C4-2B (cell line): ENCODE measurements at regions not wholly inside any gene's neighbourhood (a gene's known extent, or its start where the extent isn't known, plus 50 kb on each side); places are given as distances from the start of the nearest gene placed in this dataset.

ENCODE experiments used
- CTCF ChIP-seq: fragments of 450-650 bp; conservative IDR thresholded peaks from 2 replicates; pipeline ENCODE4 v1.5.1; 2017; ENCODE audit warnings: mild to moderate bottlenecking
- ZFX ChIP-seq: fragments of 450-650 bp; IDR thresholded peaks from 2 replicates; pipeline ENCODE4 v1.6.1; 2017

DNA sequence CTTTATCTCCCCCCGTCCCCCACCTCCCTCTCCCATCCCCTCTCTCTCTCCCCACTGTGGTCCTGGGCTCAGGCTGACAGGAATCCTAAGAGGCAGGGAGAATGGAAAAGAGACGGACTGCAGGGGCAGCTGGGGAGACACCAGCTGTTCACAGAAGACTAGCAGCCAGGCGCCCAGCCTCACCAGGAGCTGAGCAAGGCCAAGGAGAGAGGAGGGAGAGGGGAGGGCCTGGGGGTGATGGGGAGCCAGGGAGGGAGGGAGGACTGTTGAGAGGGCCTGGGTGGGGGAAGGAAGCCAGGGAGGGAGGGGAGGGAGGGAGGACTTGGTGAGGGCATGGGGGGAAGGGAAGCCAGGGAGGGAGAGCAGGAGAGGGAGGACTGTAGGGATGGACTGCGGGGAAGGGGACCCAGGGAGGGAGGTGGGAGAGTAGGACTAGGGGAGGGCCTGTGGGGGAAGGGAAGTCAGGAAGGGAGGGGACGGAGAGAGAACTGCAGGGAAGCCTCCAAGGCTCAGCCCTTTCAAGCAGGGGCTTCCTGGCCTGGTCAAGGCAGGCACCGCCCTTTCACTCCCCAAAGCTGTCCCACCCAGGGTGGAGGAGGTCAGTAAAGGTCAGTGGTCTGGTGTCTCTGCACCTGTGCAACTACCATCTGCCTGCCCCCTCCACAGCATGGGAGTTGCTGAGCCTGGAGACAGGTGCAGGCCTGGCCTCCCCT, 517.7 kb upstream of the MYT1L start:
- TF ChIP-seq CTCF: no peak
- no peak for TF ChIP-seq ZFX
